Sigmoid colon (tissue), 3 donors: ENCODE measurements at regions not wholly inside any gene's neighbourhood (a gene's known extent, or its start where the extent isn't known, plus 50 kb on each side); places are given as distances from the start of the nearest gene placed in this dataset.

ENCODE experiments used
- CTCF ChIP-seq, 4 experiments: fragments of 450-650 bp in 3 of 4; fragments of 200-600 bp in 1 of 4; IDR thresholded peaks; one replicate each; pipeline ENCODE4 v1.5.1; 2016 to 2019; ENCODE audit warnings: antibody characterized with exemption in 4 of 4, mild to moderate bottlenecking in 3 of 4, moderate library complexity in 2 of 4
- POLR2A ChIP-seq, 2 donors: fragments of 450-650 bp; IDR thresholded peaks; one replicate each; pipeline ENCODE4 v1.6.1; 2016; ENCODE audit warnings: antibody characterized with exemption in 2 of 2, mild to moderate bottlenecking in 2 of 2, moderate library complexity in 2 of 2

DNA sequence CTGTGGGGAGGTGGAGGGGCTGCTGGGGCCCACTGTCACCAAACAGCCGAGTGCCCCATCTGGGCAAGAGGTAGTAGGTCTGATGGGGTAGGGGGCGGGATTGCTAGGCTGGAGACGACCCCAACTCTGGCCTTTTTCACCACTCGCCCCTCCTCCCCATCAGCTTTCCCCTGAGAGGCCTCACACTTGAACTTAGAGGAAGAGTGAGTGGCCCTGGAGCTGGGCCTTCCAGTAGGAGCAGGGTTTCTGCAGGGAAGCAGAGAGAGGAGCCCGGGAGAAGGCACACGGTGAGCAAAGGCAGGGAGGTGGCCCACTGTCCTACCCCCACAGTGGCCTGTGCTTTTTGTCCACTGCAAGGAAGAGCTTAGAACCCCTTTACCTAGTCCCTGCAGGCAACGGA, 111.9 kb upstream of the WNT4 start:
- no peak for TF ChIP-seq POLR2A (IDR thresholded peaks at IDR 0.05)
- no peak for TF ChIP-seq CTCF (IDR thresholded peaks at IDR 0.05)
